Cardiac muscle cell (in vitro differentiated cells and primary cell): ENCODE measurements at regions not wholly inside any gene's neighbourhood (a gene's known extent, or its start where the extent isn't known, plus 50 kb on each side); places are given as distances from the start of the nearest gene placed in this dataset.
A peak's percentile ranks its signal among the peaks of the same experiment; 100 is the strongest.

Experiments
- DNase-seq, 2 donors: peaks; one replicate each; pipeline versions ENCODE4 v3.0.0 to v3.0.0-alpha.2; 2010 to 2017; ENCODE audit warnings: low read depth in 1 of 2, low spot score in 1 of 2
- H3K27ac ChIP-seq: fragments of 200-600 bp; sonication (generic); 2 replicates; pipeline ENCODE4 v1.5.1; 2016
- H3K27me3 ChIP-seq: fragments of 200-600 bp; sonication (generic); 2 replicates; pipeline ENCODE4 v1.6.0; 2016; ENCODE audit warnings: control low read depth
- H3K36me3 ChIP-seq: fragments of 200-600 bp; sonication (generic); 2 replicates; pipeline ENCODE4 v1.5.1; 2016; ENCODE audit warnings: control low read depth
- H3K4me1 ChIP-seq: fragments of 200-600 bp; sonication (generic); 2 replicates; pipeline ENCODE4 v1.8.1; 2017; ENCODE audit warnings: low read depth, mild to moderate bottlenecking, mixed run types
- H3K4me3 ChIP-seq: fragments of 200-600 bp; sonication (generic); 2 replicates; pipeline ENCODE4 v1.5.1; 2016; ENCODE audit warnings: mild to moderate bottlenecking
- H3K9me3 ChIP-seq: fragments of 200-600 bp; sonication (generic); 2 replicates; pipeline ENCODE4 v1.5.1; 2017; ENCODE audit warnings: low read depth, mild to moderate bottlenecking, control low read depth
- TF ChIP-seq, protein P1 (sequence below): IDR thresholded peaks from 2 replicates; pipeline ENCODE4 v1.5.1; 2012; ENCODE audit warnings: low read depth, mild to moderate bottlenecking, low read length

DNA sequence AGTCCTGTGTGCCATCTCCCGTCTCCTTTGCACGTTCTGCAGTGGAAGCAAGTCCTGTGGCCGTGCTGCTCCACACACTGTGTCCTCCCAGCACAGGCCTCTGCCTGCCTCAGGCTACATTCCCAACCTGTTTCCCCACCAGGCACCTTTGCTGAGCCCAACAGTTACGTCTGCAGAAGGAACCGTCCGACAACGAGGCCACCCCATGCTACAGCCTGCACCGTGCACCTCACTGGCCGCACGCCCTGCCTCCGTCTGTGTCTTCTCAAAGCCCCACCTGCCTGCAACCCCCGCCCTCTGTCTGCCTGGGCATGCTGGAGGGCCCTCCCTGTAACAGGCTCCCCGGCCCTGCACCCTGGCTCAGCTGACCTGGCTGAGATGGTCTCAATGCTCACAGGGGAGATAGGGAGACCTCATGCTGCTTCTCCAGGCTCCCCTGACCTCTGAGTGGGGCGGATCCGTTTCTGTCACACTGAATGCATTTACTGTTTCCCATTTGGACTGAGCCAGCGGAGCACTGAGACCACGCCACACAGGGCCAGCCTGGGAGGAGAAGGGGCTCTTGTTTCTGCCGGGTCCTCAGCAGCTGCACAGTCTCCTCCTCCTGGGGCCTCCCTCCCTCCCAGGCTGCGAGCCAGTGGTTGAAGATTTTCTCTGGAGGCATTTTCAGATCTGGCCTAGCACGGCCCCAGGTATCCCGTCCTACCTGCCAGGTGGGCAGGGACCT is 109.1 kb upstream of the OTOS start:
- Histone ChIP-seq H3K4me3 (no peak overlapping the region), H3K9me3 (no peaks in the 10 kb centered on the region), H3K36me3 (no peaks in the 10 kb centered on the region), H3K4me1 (no peaks in the 10 kb centered on the region), H3K27me3 (no peaks in the 10 kb centered on the region), H3K27ac (no peak overlapping the region)
- no peak for DNase-seq
- TF ChIP-seq, protein P1, sequence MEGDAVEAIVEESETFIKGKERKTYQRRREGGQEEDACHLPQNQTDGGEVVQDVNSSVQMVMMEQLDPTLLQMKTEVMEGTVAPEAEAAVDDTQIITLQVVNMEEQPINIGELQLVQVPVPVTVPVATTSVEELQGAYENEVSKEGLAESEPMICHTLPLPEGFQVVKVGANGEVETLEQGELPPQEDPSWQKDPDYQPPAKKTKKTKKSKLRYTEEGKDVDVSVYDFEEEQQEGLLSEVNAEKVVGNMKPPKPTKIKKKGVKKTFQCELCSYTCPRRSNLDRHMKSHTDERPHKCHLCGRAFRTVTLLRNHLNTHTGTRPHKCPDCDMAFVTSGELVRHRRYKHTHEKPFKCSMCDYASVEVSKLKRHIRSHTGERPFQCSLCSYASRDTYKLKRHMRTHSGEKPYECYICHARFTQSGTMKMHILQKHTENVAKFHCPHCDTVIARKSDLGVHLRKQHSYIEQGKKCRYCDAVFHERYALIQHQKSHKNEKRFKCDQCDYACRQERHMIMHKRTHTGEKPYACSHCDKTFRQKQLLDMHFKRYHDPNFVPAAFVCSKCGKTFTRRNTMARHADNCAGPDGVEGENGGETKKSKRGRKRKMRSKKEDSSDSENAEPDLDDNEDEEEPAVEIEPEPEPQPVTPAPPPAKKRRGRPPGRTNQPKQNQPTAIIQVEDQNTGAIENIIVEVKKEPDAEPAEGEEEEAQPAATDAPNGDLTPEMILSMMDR: no peak

DNA sequence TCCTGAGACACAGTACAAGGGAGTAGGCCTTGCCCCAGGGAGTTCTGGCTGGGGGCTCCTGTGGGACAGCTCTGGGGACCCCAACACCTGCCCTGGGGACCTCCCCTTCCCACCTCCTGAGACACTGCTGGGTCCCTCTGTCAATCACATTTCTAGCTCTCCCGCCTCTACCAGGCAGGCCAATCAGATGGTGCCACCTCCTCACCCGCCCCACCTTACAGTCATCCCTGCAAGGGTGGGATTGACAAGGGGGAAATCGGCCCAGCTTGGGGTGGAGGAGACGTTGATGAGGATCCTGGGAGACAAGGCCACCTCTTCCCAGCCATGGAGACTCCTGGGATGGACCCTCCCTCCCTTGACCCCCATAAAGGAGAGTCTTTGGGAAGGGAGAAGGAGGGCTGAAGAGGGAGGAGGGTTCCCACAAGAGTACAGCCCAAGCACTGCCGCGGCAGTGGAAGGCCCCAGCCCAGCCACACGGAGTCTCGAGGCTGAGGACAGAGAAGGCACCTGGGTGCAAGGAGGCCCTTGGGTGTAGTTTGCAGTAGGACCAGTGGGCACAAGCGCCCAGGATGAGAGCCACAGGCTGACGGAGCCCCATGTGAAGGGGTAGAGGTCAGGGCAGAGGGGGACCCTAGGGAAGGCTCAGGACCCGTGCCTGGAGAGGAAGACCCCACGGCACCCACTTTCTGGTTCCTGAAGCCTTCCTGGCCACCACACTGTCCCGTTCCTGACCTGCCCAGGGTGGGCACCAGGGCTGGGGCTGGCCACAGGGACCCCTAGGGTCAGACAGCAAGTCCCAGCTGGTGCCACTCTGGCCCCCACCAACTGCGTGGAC is 109.9 kb upstream of the OTOS start:
- TF ChIP-seq, protein P1: no peak
- Histone ChIP-seq H3K9me3 (no peaks in the 10 kb centered on the region), H3K4me3 (no peak overlapping the region), H3K36me3 (no peaks in the 10 kb centered on the region), H3K4me1 (no peaks in the 10 kb centered on the region), H3K27me3 (no peaks in the 10 kb centered on the region), H3K27ac (no peak overlapping the region)
- no peak for DNase-seq

GRCh38 chr2:240250985-240251847 is 110.8 kb upstream of the OTOS start:
- peak in 1 of 2 donors; percentile 96 for DNase-seq
- Histone ChIP-seq H3K4me3 (no peak overlapping the region), H3K36me3 (no peaks in the 10 kb centered on the region), H3K27me3 (no peaks in the 10 kb centered on the region), H3K4me1 (no peaks in the 10 kb centered on the region), H3K9me3 (no peaks in the 10 kb centered on the region), H3K27ac (no peak overlapping the region)
- TF ChIP-seq, protein P1: no peak

DNA sequence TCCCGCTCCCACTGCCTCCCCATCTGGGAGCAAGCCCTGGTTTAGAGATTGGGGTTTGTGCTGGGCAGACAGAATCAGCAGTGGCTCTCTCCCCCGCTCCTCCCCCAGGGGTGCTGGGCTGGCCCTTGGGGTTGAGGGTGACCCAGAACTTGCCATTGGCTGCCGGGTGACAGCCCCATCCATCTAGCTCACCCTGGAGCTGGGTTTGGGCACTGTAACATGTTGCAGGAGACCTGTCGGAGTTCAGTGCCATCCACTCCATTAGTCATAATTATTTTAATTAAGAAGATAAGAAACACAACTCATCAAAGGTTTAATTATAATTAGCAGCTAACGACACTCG is 111.4 kb upstream of the OTOS start:
- Histone ChIP-seq H3K4me1 (no peaks in the 10 kb centered on the region), H3K9me3 (no peaks in the 10 kb centered on the region), H3K27ac (no peak overlapping the region), H3K36me3 (no peaks in the 10 kb centered on the region), H3K4me3 (no peak overlapping the region), H3K27me3 (no peaks in the 10 kb centered on the region)
- TF ChIP-seq, protein P1: no peak
- no peak for DNase-seq

- no peak for DNase-seq
- no peaks in the 10 kb centered on the region for H3K4me1 ChIP-seq
These were observed 111.9 kb upstream of the OTOS start for GRCh38 chr2:240252191-240252871.

More at GRCh38 chr2:240252191-240252871, 111.9 kb upstream of the OTOS start:
- Histone ChIP-seq H3K27ac (no peak overlapping the region), H3K4me3 (no peak overlapping the region), H3K9me3 (no peaks in the 10 kb centered on the region), H3K36me3 (no peaks in the 10 kb centered on the region), H3K27me3 (no peaks in the 10 kb centered on the region)
- TF ChIP-seq, protein P1: no peak
